CD4-positive, alpha-beta T cell treated with Interleukin-12 subunit alpha and Interleukin-12 subunit beta, for 1 hour (primary cell): ENCODE measurements at regions not wholly inside any gene's neighbourhood (a gene's known extent, or its start where the extent isn't known, plus 50 kb on each side); places are given as distances from the start of the nearest gene placed in this dataset.
"Not testable (repeated sequence)": the region's sequence is repeated elsewhere in the genome, so short reads cannot be mapped to it uniquely, and the experiment has no call there.

Experiments used
- DNase-seq: peaks from one replicate; pipeline ENCODE4 v3.0.0-alpha.2; 2020

GRCh38 chr16:88204131-88205110 lies 178.3 kb upstream of the ZNF469 start:
- DNase-seq = not testable (repeated sequence)

GRCh38 chr16:88205482-88205881 lies 177.3 kb upstream of the ZNF469 start:
- DNase-seq = not testable (repeated sequence)

GRCh38 chr16:88206006-88206405 lies 176.8 kb upstream of the ZNF469 start:
- not testable (repeated sequence) for DNase-seq

- not testable (repeated sequence) for DNase-seq
These were observed 176.2 kb upstream of the ZNF469 start for GRCh38 chr16:88206516-88206915.

GRCh38 chr16:88208112-88208511 lies 174.6 kb upstream of the ZNF469 start:
- DNase-seq = no peak

- DNase-seq = not testable (repeated sequence)
These were observed 174.0 kb upstream of the ZNF469 start for GRCh38 chr16:88208776-88209175.

- DNase-seq = not testable (repeated sequence)
These were observed 173.2 kb upstream of the ZNF469 start for GRCh38 chr16:88209579-88209978.

- DNase-seq = not testable (repeated sequence)
These were observed 168.8 kb upstream of the ZNF469 start for GRCh38 chr16:88213937-88214336.

GRCh38 chr16:88221001-88221761 lies 161.6 kb upstream of the ZNF469 start:
- DNase-seq = not testable (repeated sequence)

GRCh38 chr16:88223696-88224095 lies 159.1 kb upstream of the ZNF469 start:
- not testable (repeated sequence) for DNase-seq

GRCh38 chr16:88224131-88224898 lies 158.4 kb upstream of the ZNF469 start:
- not testable (repeated sequence) for DNase-seq

- DNase-seq = not testable (repeated sequence)
These were observed 157.0 kb upstream of the ZNF469 start for GRCh38 chr16:88225640-88226230.

- DNase-seq = not testable (repeated sequence)
These were observed 156.5 kb upstream of the ZNF469 start for GRCh38 chr16:88226302-88226701.

GRCh38 chr16:88227026-88227721 lies 155.6 kb upstream of the ZNF469 start:
- not testable (repeated sequence) for DNase-seq

- not testable (repeated sequence) for DNase-seq
These were observed 154.9 kb upstream of the ZNF469 start for GRCh38 chr16:88227722-88228482.

GRCh38 chr16:88228751-88229150 lies 154.0 kb upstream of the ZNF469 start:
- not testable (repeated sequence) for DNase-seq

- not testable (repeated sequence) for DNase-seq
These were observed 153.0 kb upstream of the ZNF469 start for GRCh38 chr16:88229710-88230109.

GRCh38 chr16:88230276-88230966 lies 152.3 kb upstream of the ZNF469 start:
- DNase-seq = not testable (repeated sequence)

GRCh38 chr16:88230967-88231615 lies 151.7 kb upstream of the ZNF469 start:
- not testable (repeated sequence) for DNase-seq

GRCh38 chr16:88231839-88232238 lies 150.9 kb upstream of the ZNF469 start:
- not testable (repeated sequence) for DNase-seq
